Middle frontal gyrus (tissue), 1 donor: ENCODE measurements at regions not wholly inside any gene's neighbourhood (a gene's known extent, or its start where the extent isn't known, plus 50 kb on each side); places are given as distances from the start of the nearest gene placed in this dataset.

ENCODE experiments used
- DNase-seq: peaks from one replicate; pipeline ENCODE4 v3.0.0-alpha.2; 2015; ENCODE audit warnings: low spot score; ENCODE audit errors: extremely low spot score

GRCh38 chr1:29861446-29861845, 625.1 kb downstream of the PTPRU start:
- no peak for DNase-seq

DNA sequence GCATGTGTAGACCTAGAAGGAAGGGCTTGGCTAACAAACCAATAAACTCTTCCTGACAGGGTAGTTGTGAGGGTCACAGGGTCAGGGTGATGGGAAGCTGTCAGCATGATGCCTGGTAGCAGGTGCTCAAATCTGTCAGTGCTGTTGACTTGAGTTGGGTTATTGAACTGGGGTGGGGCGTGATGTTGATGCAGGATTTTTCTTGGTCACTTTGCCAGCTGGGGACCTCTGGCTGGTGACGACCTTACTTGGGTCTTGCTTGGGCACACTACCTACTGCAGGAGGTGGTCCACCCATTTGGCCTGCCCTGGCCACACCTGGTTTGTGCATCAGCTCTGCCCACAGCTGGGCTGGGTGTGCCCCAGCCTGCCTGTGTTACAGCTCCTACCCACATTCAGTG, 624.4 kb downstream of the PTPRU start:
- no peak for DNase-seq

GRCh38 chr1:29860056-29860455, 623.7 kb downstream of the PTPRU start:
- no peak for DNase-seq

DNA sequence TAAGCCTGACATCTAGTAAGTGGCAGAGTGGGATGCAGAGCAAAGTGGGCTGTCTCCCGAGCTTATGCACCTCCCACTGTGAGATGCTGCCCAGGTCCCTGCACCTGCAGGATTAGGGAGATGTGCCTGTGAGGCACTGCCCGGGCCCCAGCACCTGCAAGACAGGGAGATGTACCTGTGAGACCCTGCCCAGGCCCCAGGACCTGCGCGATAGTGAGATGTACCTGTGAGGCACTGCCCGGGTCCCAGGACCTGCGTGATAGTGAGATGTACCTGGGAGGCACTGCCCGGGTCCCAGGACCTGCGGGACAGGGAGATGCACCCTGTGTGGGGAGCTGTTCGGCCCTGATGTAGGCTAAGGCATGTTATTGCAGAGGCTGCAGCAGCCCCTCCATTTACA, 622.8 kb downstream of the PTPRU start:
- DNase-seq, result no peak

DNA sequence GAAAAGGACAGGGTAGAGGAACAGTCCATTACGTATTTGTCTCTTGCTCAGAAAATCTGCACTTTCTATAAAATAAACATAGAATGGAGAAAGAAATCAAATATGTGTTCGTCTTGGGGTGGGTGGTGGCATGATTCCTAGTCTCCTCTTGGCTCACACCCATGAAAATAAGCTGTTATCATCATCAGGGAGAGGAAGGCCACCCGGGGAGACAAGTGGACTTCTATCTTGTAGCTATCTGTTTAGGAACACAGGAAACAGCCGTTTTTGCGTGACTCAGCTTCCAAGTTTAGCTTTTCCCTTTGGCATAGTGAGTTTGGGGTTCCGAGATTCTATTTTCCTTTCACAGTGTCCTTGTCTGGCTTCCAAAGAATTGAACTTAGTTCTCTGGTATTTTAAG, 622.3 kb downstream of the PTPRU start:
- no peak for DNase-seq

GRCh38 chr1:29856340-29857114, 620.2 kb downstream of the PTPRU start:
- no peak for DNase-seq

DNA sequence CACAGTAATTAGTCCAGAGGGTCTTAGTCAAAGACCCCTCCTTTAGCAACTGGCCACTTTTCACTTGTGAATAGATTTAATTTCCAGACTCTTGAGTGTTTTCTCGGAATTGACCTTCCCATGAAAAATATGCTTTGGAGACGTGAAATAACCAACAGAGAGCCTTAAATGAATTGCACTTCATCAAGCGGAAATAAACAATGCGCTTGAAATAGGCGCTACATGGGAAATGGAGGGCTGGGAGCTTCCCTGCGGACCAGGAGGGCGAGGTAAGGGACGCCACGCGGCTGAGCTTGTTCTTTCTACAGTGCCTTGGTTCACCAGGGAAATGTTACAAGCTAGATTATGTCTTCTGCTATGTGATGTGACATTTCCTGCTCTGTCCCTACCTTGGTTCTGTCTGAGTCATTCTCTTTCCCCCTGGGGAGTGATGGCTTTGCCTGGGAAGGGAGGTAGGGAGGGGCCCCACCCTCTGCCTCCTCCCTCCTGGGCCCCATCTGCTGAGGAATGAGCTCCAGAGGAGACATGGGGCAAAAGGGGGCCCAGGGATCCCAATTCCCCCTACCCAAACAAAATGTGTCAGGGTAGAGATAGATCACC, 619.3 kb downstream of the PTPRU start:
- no peak for DNase-seq

DNA sequence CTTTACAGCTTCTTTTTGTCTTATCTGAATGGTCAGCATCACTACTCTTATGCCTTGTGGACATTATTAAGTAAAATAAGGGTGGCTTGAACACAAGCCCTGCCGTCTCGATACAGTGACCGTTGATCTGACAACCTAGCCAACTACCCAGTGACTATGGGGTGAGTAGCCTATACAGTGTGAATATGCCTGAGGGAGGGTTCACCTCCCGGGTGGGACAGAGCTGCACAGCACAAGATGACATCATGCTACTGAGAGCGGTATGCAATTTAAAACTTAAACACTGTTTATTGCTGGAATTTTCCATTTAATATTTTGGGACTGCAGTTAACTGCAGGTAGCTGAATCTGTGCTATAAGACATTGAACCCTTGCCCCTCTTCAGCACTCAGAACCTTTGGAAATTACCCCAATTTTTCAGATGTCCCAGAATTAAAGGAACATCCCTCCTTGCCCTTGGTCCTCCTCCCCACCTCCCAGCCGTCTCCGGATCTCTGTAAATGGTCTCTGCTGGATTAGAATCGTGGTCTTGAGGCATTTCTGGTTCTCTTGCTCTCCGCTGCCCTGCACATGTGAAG, 618.5 kb downstream of the PTPRU start:
- no peak for DNase-seq

DNA sequence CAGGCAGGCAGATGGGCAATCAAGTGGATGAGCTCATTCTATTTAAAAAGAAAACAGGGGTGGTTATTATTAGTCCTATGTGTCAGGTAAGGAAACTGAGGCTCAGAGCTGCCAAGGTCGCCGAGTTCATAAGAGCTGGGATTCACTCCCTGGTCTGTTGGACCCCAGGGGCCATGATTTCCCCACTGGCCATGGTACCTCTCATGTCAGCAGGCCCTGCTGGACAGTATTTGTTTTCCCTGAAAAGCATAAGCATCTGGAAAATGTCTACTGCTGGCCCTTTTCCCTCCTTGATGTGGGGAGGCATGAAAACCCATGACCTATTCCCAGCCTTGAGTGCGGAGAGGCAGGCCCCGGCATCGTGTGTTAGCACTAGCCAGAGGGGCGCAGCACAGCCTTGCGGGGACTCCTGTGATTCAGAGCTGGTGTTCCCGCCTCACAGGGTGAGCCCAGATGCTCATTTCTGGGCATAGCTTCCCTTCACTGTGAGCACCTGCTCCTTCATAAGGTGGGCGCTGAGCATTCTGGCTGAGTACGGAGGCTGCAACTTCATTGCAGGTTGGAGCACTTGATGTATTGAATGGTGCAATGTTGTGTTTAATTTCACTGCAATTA, 617.5 kb downstream of the PTPRU start:
- DNase-seq, result no peak

- no peak for DNase-seq
Measured at GRCh38 chr1:29852248-29852647, 615.9 kb downstream of the PTPRU start.

DNA sequence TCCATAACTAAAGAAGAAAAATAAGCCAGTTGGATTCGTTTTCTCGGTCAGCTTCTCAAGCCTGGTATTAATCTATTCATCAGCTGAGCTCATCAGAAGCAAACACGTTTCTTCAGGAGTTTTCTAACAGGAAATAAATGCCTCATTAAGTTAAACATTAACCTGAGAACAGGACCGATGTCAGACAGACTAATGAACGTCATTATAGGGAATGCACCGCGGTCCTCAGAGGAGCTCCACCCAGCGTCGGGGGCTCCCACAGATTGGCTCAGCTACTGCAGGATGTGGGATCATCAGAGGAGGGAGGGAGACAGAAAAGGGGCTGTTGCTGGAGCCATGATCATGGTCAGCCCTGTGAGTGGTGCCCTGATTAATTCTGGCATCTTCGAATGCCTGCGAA, 615.4 kb downstream of the PTPRU start:
- no peak for DNase-seq

- no peak for DNase-seq
Measured at GRCh38 chr1:29849991-29850757, 613.9 kb downstream of the PTPRU start.

DNA sequence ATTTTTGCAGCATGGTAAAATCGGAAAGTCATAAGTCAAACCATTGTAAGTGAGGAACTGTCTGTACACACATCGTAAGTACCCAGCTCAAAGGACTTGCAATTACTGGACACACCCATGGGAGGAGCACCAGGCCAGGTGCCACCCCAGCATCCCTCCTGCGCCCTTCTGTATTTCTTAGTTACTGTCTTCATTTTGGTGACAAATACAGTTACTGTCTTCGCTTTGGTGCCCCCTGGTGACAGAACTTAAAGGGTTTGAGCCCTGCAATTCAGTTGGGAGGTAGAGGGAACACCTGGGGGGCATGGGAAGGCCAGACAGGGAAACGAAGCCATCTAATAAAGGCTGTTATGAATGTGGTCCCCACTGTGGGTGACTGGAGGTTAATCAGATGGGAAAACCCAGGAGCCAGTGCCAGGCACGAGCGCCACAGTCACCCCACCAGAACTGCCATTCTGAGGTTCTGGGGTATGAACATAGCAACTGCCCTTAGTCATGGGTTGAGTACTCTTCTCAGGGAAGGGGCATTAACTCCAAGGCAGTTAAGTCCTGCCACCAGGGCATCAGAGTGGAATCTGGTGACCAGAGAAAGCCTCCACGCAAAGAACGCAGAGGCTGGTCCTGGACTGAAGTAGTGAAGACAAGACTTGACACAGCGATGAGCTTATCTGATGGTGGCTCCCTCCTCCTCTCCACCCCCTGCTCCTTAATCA, 612.9 kb downstream of the PTPRU start:
- no peak for DNase-seq

DNA sequence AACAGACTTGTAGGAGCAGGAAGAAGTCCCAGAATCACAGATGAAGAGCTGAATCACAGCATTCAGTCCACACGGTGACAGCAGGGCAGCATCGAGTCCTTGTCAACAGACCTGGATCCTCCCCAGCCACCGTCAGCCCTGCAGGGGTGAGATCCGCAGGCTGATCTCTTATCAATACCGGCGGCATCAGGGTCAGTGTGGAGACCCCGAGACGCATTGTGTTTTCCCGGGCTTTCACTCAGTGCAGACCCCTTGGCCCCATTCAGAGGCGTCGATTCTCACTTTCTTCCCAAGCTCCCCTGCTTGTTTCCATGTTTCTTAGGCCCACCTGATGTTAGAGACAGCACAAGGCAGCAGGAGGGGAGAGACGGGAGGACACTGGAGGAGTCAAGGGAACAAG, 609.6 kb downstream of the PTPRU start:
- DNase-seq, result no peak

GRCh38 chr1:29842130-29842529, 605.8 kb downstream of the PTPRU start:
- DNase-seq, result no peak

GRCh38 chr1:29839726-29840125, 603.4 kb downstream of the PTPRU start:
- no peak for DNase-seq

DNA sequence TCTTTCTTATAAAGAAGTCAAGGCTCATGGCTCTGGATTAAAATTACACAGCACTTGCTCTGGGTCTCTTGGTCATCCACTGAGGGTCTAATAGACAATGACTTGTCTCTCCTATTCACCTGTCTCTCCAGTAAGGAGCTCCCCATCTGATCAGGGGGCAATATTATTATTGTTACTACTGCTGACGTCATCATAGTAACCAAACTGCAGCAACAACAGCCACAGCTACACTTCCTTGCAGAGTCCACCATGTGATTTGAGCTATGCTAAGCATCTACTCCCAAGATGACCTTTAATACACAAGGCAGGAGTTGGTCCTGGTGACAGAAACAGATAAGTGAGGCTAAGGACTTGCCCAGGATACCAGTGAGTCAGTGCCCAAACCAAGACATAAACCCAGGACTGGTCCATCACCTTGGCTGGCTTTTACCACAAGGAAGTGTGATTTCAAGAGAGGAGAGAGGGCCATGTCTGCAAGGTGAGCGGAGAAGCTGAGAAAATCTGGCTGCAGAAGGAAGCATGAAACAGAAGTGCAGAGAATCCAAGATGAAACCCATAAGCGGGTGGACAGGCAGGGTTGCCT, 602.5 kb downstream of the PTPRU start:
- no peak for DNase-seq

- DNase-seq, result no peak
Measured at GRCh38 chr1:29836651-29837646, 600.6 kb downstream of the PTPRU start.

DNA sequence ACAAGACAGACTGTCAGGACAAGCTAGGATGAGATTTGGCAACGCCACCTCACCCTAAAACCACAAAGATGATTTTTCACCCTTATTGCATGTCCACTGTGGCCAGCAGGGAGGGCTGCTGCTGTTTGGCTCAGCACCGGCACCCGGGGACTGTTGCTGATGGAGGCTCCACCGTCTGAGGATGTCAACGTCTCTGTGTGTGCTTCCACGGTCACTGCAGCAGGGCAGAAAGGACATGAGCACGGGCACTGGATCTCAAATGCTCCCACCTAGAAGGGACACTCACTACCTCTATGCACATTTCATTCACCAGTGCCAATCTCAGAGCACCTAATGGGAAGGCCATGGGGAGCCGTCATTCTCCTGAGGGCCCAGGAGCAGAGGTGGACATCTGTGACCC, 599.6 kb downstream of the PTPRU start:
- no peak for DNase-seq
